ENCODE measurements at regions not wholly inside any gene's neighbourhood (a gene's known extent, or its start where the extent isn't known, plus 50 kb on each side); places are given as distances from the start of the nearest gene placed in this dataset.

GRCh38 chr4:157576671-157577217 lies 356.2 kb downstream of the GRIA2 start:
- no peak overlapping the region for H3K27ac ChIP-seq (ENCODE audit: low read length)
- TF ChIP-seq EZH2phosphoT487 (IDR thresholded peaks at IDR 0.05; ENCODE audit: low read depth) (no peak), CTCF (IDR thresholded peaks at IDR 0.05; ENCODE audit: low read depth, low read length) (no peak)

GRCh38 chr4:157575339-157575738 lies 354.8 kb downstream of the GRIA2 start:
- no peak for TF ChIP-seq CTCF (IDR thresholded peaks at IDR 0.05; ENCODE audit: low read depth, low read length)
- no peak for TF ChIP-seq EZH2phosphoT487 (IDR thresholded peaks at IDR 0.05; ENCODE audit: low read depth)
- H3K4me2 ChIP-seq (ENCODE audit: low read length): no peak overlapping the region
- no peak overlapping the region for H3K4me3 ChIP-seq (ENCODE audit: low read length)
- no peaks in the 10 kb centered on the region for H3K79me2 ChIP-seq (ENCODE audit: low read length)
- H3K4me1 ChIP-seq (ENCODE audit: low read length): no peaks in the 10 kb centered on the region
- H3K27me3 ChIP-seq (ENCODE audit: low read depth, low read length): no peaks in the 10 kb centered on the region
- no peaks in the 10 kb centered on the region for H3K36me3 ChIP-seq (replicated peaks; ENCODE audit: low read depth, low read length)
- no peaks in the 10 kb centered on the region for H4K20me1 ChIP-seq (ENCODE audit: insufficient read depth, low read length)
- H2AFZ ChIP-seq (ENCODE audit: low read depth, low read length): no peak overlapping the region
- H3K9me3 ChIP-seq (ENCODE audit: insufficient read depth, low read length): no peaks in the 10 kb centered on the region
- H3K27ac ChIP-seq (ENCODE audit: low read length): no peak overlapping the region
- no peak overlapping the region for H3K9ac ChIP-seq (ENCODE audit: low read length)

More at GRCh38 chr4:157576671-157577217, 356.2 kb downstream of the GRIA2 start:
- peak overlapping the region; percentile 43; the same call in 1 of the 2 replicates for H2AFZ ChIP-seq (ENCODE audit: low read depth, low read length)
- H3K9me3 ChIP-seq (ENCODE audit: insufficient read depth, low read length): no peaks in the 10 kb centered on the region
- no peak overlapping the region for H3K4me2 ChIP-seq (ENCODE audit: low read length)
- no peak overlapping the region for H3K4me3 ChIP-seq (ENCODE audit: low read length)
- no peaks in the 10 kb centered on the region for H3K4me1 ChIP-seq (ENCODE audit: low read length)
- no peaks in the 10 kb centered on the region for H3K27me3 ChIP-seq (ENCODE audit: low read depth, low read length)
- no peaks in the 10 kb centered on the region for H3K79me2 ChIP-seq (ENCODE audit: low read length)
- H4K20me1 ChIP-seq (ENCODE audit: insufficient read depth, low read length): no peaks in the 10 kb centered on the region
- H3K9ac ChIP-seq (ENCODE audit: low read length): no peak overlapping the region
- H3K36me3 ChIP-seq (replicated peaks; ENCODE audit: low read depth, low read length): no peaks in the 10 kb centered on the region

DNA sequence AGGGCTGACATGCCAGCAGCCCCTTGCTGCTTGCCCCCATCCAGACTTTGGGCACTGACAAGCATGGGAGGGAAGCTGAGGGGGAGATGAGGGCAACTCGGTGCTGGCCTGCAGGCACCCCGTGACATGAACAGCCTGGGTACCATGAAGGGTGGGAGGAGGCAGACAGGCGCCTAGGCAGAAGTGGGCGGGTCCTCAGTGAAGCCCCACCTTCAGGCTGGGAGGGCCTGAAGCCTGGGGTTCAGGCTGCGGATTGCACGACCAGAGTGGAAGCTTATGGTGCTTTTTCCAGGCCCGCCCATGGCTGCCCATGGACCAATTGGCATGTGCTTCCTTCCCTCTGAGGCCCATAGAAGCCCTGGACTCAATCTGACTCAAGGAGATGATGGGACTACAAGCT lies 354.1 kb downstream of the GRIA2 start:
- no peak overlapping the region for H3K4me3 ChIP-seq (ENCODE audit: low read length)
- H3K9me3 ChIP-seq (ENCODE audit: insufficient read depth, low read length): no peaks in the 10 kb centered on the region
- TF ChIP-seq CTCF (IDR thresholded peaks at IDR 0.05; ENCODE audit: low read depth, low read length) (no peak), EZH2phosphoT487 (IDR thresholded peaks at IDR 0.05; ENCODE audit: low read depth) (no peak)
- H3K36me3 ChIP-seq (replicated peaks; ENCODE audit: low read depth, low read length): no peaks in the 10 kb centered on the region
- H3K27me3 ChIP-seq (ENCODE audit: low read depth, low read length): no peaks in the 10 kb centered on the region
- no peak overlapping the region for H3K4me2 ChIP-seq (ENCODE audit: low read length)
- no peaks in the 10 kb centered on the region for H3K79me2 ChIP-seq (ENCODE audit: low read length)
- no peak overlapping the region for H3K27ac ChIP-seq (ENCODE audit: low read length)
- H4K20me1 ChIP-seq (ENCODE audit: insufficient read depth, low read length): no peaks in the 10 kb centered on the region
- no peak overlapping the region for H3K9ac ChIP-seq (ENCODE audit: low read length)
- no peaks in the 10 kb centered on the region for H3K4me1 ChIP-seq (ENCODE audit: low read length)
- H2AFZ ChIP-seq (ENCODE audit: low read depth, low read length): no peak overlapping the region

GRCh38 chr4:157572951-157573350 lies 352.4 kb downstream of the GRIA2 start:
- Histone ChIP-seq H3K27ac (ENCODE audit: low read length) (no peak overlapping the region), H3K27me3 (ENCODE audit: low read depth, low read length) (no peaks in the 10 kb centered on the region), H3K4me3 (ENCODE audit: low read length) (no peak overlapping the region), H3K4me2 (ENCODE audit: low read length) (no peak overlapping the region), H4K20me1 (ENCODE audit: insufficient read depth, low read length) (no peaks in the 10 kb centered on the region), H3K9ac (ENCODE audit: low read length) (no peak overlapping the region), H3K9me3 (ENCODE audit: insufficient read depth, low read length) (no peaks in the 10 kb centered on the region), H3K36me3 (replicated peaks; ENCODE audit: low read depth, low read length) (no peaks in the 10 kb centered on the region), H3K4me1 (ENCODE audit: low read length) (no peaks in the 10 kb centered on the region), H3K79me2 (ENCODE audit: low read length) (no peaks in the 10 kb centered on the region), H2AFZ (ENCODE audit: low read depth, low read length) (no peak overlapping the region)
- TF ChIP-seq EZH2phosphoT487 (IDR thresholded peaks at IDR 0.05; ENCODE audit: low read depth): no peak
- no peak for TF ChIP-seq CTCF (IDR thresholded peaks at IDR 0.05; ENCODE audit: low read depth, low read length)
